Fibroblast of gingiva (primary cell): ENCODE measurements at regions not wholly inside any gene's neighbourhood (a gene's known extent, or its start where the extent isn't known, plus 50 kb on each side); places are given as distances from the start of the nearest gene placed in this dataset.
"Not testable (repeated sequence)": the region's sequence is repeated elsewhere in the genome, so short reads cannot be mapped to it uniquely, and the experiment has no call there.

ENCODE experiments used
- DNase-seq: peaks from one replicate; pipeline ENCODE4 v3.0.0-alpha.2; 2011; ENCODE audit warnings: low read depth

DNA sequence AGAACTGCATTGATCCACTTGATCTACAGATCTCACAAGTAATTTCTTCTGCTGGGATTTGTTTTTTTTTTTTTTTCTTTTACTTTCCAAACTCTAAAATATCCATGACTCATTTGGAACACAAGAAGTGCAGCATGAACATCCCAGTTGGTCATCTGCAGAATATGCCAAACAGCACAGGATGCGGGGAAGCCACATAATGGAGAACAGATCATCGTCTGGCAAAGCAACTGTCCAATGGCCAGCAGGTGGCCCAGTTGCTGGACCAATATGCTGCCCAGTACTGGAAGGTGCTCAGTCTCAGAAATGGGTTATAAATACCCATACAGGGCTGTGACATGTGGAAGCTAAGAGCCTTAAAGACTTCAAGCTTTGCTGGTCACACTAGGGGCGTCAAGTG, 221.3 kb upstream of the TAS2R1 start:
- peak; percentile 90 for DNase-seq

DNA sequence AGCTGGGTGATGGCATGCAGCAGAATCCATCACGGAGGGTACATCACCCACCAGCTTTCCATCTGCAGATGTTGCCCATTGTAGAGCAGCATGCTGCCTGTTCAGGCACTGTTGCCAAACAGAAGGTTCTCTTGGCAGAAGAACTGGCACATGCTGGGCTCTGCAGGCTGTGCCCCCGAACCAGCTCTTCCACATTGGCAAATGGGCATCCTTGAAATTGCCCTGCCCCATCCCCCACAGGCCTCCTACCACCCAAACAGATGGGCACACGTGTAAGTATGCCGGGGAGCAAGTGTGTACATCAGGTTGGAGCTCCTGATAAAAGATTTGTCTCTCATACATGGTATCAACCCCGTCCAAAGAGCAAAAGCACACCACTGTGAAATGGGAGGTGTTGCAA, 220.3 kb upstream of the TAS2R1 start:
- no peak for DNase-seq

DNA sequence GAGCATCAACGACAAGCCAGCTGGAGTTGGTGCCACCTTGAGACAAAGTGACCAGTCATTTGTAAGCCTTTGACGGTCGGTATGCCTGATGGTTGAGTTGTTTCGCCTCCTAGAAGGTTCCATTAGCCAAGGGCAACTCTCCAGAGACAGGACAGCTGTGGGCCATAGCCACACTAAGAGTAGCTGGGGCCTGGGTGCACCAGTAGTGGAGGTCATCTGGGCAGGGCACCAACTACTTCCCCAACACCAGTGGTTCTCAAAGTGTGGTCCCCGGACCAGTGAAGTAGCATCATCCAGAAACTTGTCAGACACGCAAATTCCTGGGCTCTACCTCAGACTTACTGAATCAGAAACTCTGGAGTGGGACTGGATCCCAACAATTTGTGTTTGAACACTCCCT, 217.5 kb upstream of the TAS2R1 start:
- no peak for DNase-seq

DNA sequence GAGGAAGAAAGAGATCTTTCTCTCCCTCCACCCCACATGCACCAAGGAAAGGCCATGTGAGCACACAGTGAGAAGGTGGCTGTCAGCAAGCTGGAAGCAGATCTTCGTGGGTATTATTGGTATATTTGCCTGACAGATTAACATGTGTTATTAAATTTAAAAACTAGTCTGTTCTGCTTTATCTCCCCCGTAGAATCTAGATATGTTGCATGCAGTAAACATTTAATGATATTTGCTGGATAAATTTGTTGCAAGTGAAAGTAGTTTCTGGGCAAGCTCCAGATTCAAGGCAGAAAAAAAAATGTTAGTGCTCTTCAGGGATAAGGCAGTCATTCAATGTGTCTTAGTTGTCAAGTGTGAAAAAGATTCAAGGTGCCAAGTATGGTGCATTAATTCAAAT, 215.0 kb upstream of the TAS2R1 start:
- no peak for DNase-seq

DNA sequence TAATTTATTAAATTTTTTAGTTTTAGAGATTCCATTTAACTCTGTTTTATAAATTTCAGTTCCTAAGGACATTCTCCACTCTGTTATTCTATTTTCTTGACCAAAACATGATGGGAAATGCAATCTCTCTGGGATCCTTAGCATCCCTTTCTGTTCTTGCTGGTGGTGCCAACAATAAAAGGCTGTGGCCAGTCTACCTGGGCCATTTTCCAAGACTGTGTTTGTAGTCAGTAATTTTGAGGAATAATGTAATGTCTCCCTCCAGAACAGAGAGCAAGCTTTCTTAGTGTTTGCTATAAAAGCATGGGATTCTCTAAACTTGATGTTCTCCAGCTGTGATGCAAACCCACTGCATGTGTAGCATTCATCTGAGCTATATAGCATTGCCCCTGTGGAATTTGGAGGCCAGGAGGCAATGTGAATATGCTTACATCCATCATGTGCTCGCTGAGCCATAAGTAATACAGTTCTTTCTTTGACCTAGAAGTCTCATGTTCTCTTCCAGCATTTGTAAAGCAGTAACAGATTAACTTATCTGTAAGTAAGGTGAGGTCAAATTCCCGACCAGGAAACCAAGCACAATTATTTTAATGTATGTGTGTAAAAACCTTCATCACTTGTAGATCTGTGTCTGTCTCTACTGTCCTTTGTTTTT, 211.5 kb upstream of the TAS2R1 start:
- no peak for DNase-seq

DNA sequence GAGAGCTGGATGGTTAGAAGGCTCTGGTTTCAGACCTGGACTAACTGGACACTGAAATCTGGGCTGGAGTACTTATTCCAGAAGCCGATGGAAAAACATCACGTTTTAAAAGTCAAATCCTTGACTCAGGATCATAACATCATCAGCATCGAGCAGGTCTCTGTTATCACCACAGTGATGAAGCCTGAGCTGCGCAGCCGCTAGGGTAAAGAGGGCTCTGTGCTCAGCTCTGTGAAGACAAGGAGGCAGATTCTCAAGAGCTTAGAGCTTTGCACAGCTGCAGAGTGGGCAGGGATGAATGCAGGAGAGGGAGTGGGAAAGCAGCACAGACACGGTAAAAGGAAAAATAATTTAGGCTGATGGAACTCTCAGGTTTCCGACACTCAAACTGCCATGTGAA, 208.8 kb upstream of the TAS2R1 start:
- DNase-seq, result no peak

DNA sequence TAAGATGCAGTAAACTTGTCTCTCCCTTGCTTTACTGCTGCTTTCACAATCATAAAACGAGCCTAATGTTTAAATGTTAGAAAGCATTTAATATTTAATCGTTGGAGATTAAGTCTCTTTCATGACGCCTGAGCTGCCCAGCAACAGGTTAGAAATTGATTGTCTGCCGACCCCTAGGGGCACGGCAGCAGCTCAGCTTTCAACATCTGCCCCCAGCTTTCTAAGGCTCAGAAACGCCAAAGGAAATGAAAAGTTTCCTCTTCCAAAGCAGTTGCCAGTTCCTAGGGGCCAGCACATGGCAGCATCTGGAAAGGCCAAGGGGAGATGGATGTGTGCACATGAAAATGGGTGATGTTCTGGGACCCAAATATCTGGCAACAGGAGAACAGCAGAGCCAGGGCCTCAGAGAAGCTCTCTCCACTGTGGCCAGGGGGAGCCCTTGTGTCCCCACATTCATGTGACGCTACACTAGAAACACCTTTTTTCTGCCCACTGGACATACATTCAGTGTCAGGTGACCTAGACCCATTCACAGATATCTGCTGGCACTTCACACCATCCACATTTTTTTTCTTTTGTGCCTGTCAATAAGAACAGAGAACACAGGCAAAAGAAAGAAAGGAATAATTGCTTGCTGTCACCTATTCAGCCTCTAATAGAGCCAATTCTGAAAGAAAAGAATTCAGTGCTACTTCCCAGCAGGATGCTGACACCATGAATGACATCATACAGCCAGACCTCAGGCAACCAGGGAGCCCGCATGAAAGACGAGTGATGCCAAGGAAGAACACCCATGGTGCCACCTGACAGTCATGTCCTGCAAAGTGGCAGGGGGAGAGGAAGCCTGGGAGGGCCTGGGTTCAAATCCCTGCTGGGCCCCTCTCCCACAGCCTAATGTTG, 205.0 kb upstream of the TAS2R1 start:
- no peak for DNase-seq

DNA sequence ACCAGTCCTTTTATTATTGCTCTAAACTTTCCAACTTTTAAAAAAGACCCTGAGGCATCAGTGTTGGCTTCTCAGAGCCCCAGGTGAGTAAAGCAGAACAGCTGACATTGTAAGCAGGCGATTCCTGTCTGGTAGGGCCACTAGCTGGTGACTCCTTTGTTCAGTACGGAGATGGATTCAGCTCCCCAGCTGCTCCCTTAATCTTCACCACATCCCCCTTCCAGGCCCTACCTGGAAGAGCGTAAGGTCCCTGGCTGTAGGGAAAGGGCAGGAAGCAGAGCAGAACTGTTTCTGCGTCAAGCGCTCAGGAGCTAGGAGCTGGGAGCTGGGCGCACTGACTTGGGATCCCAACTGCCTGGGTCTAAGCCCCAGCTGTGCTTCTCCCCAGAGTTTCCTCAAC, 203.7 kb upstream of the TAS2R1 start:
- no peak for DNase-seq

DNA sequence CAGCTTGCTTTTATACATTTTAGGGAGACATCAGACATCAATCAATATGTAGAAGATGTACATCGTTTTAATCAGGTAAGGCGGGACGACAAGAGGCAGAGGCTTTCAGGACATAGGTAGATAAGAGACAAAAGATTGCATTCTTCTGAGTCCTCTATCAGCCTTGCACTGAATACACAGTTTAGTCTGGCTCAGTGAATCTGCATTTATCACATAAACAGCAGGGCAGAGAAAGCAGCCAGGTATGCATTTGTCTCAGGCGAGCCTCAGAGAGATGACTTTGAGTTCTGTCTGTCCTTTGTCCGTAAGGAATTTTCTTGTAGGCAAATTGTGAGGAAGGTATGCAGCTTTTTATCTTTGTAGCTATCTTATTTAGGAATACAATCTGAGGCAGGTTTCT, 202.8 kb upstream of the TAS2R1 start:
- DNase-seq, result no peak

DNA sequence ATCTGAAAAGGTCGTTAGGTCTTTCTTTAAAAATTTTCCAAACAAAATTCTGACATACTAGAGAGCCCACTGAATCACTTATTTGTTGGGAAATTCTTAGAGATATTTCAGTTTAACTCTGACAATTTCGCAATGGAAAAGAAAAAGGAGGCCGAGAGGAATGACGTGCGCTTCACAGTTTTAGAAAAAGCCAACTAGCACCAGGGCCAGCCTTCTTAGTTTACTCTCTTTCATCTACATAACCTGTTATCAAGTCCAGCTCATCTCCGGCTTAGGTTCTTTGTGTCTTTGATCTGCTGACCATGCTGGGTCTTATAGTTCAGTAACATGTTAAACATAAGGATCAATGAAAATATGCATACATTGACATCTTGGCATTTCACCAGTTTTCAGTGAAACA, 201.7 kb upstream of the TAS2R1 start:
- DNase-seq, result peak; percentile 15

DNA sequence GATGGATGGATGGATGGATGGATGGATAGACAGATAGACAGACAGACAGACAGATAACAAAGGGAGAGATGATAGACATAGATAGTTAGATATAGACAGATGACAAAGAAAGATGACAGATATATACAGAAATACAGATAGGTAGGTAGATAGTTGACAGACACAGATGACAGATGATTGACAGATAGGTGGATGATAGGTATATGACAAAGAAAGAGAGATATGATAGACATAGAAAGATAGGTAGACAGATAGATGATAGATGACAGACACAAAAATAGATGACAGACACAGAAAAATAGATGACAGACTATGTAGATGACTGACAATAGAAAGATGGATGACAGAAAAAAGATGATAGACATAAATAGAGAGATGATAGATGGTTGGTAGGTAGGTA, 200.0 kb upstream of the TAS2R1 start:
- DNase-seq, result no peak

DNA sequence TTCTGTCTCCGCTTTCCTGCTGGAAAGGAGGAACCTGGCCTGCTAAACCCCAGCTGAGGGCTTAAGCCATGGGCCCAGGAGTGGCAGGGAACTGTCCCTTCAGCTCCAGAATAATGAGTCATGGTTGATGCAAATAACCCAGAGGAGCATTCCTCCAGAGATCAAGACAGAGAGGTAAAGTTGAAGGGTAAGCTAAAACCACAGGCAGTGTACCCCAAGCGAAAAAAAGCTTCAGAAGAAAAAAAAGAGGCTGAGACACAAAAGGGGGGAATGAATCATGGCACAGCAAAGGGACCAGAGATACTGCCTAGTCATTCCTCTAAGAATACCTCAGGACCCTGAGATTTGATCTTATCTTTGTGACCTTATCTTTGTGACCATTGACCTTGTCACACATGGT, 199.5 kb upstream of the TAS2R1 start:
- DNase-seq, result no peak

DNA sequence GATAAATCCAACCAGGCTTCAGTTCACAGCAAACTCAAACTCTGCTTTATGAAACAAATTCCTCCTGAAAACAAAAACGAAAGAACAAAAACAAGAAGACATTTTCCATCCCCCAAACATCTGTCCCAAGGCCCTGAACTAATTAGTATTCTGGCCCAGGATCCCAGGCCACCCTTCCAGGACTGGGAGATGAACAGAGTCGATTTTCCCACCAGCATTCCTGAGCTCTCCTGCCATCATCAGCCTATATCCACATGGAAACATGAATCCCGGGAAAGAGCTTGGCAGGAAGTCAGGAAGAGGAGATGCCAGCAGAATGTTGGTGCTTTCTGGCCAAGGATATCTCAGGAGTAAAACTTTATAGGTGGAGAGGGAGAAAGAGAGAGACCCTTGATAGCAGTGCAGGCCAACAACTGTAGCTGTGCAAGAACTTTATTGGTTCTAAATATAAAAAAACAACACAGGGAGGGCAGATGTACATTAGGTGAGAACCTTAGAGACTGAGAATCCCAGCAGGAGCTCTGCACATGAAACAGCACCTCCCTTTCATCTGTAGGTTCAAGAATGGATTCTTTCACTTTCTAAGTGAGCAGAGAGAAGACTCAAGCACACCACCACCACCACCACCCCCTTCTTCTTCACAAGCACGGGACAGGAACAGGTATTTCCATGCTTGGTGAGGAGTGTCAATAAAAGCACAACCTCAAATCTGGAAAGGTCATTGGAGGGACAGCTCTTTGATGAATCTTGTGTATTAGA, 190.7 kb upstream of the TAS2R1 start:
- peak; percentile 11 for DNase-seq

DNA sequence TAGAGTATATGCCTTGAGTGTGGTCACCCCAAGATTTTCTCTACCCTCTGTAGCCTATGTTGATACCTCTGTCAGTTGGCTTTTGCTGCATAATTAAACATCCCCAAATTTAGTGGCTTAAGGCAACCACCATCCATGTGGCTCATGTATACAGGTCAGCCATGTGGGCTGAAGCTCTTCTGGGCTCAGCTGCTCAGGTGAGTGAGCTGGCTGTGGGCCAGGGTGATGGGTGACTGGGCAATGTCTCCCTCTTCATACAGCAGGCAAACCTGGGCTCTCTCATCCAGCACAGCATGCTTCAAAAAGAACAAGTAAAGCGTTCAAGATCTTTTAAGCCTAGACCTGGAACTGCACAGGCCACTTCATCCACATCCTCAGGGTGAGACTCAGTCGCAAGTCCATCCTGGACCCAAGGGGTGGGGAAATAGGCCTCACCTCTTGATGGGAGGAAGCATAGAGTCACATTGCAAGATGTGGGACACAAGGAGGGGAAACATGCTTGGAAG, 188.2 kb upstream of the TAS2R1 start:
- DNase-seq, result no peak

DNA sequence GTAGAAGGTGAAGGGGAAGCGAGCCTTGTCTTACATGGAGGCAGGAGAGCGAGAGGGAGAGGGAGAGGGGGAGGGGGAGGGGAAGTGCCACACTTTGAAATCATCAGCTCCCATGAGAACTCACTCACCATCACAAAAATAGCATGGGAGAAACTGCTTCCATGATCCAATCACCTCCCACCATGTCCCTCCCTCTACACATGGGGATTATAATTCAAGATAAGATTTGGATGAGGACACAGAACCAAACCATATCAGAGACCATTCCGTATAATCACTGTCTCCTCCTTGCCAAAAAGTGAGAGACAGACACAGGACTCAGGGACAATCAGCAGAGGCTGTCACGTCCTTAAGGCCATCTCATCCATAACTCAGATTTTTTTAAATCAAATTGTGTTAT, 187.7 kb upstream of the TAS2R1 start:
- no peak for DNase-seq

DNA sequence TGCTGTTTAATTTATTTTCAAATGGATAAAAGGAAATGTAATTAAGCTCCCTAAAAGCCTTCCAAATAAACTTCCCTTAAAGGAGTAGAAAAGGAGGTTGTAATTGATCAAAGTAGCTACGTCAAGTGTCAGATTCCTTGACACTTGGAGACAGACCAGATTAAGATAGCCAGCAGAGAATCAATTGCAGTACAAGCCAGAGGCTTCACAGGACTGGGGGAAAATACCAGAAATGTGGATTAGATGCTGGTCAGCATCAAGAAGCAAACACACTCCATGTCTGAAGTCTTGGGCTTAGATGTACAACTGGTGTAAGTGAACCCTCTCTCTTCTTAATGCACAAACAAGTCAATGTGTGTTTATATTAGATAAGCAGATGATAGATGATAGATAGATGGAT, 184.9 kb upstream of the TAS2R1 start:
- DNase-seq, result no peak

DNA sequence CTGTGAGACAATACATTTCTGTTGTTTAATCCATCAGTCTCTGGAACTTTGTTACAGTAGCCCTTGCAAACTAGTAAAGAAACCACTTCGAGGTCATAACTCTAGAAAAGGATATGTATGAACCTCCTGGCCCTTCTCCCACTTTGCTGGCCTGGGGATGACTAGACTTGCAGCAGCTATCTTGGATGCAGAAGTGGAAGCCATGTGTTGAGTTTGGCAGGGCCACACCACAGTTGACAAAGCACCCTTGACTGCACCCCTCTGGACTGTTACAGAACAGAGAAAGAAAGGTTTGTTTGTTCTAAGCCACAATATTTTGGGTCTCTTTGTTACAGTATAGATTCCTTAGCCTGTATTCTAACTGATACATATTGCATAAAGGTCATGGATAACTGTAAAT, 183.2 kb upstream of the TAS2R1 start:
- DNase-seq, result no peak

DNA sequence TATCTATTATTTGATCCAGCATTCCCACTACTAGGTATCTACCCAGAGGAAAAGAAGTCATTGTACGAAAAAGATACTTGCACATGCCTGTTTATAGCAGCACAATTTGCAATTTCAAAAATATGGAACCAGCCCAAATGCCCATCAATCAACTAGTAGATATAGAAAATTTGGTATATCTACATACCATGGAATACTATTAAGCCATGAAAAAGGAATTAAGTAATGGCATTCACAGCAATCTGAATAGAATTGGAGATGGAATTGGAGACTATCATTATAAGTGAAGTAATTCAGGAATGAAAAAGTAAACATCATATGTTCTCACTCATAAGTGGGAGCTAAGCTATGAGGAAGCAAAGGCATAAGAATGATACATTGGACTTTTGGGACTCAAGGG, 177.2 kb upstream of the TAS2R1 start:
- DNase-seq, result not testable (repeated sequence)

DNA sequence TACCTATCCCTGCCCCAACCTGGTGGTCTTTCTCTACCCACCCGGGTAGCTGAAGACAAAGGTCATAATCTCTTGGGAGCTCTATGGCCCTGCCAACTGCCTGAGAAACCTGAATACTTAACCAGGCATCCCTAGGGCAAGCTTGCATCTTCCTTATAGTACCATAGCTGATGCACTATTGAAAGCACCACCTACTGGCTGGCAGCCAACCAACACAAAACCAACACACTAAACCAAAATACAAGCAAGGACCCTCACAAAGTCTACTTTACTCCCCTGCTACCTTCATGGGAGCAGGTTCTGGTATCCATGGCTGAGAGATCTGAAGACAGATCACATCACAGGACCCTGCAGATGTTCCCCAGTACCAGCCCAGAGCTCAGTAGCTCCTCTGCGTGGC, 171.8 kb upstream of the TAS2R1 start:
- no peak for DNase-seq

DNA sequence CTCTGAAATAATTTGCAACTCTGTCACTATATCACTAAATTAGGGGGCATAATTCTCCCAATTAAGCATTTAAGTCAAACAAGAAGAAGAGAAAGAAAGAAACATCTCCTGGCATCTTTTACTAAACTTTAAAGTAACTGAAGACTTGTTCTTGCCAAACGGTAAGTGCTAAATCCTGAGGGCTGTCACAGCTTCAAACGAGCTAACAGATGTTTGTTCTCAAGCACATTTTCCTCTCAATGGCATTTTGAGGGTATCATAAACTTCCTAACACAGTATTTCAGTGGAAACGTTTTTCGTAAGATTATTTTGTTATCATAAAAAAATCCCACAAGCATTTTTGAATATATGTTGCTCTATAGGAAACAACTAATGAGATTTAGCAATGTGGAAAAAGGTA, 169.5 kb upstream of the TAS2R1 start:
- DNase-seq, result no peak

DNA sequence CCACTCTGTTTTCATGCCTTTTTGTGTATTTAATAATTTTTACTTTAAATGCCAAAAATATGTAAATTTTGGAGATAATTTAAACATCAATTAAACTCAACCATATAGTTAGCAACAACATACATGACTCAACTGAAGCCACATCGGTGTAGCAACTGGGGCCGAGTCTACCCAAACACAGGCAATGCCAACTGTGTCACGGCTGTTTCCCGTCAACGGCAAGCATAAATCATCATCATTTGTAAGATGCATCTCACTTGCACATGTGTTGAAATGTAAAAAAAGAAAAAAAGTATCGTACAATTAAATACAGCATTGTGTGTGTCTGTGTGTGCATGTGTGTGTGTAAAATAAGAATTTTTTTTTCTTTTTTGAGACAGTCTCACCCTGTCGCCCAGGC, 160.1 kb upstream of the TAS2R1 start:
- DNase-seq, result peak; percentile 62

DNA sequence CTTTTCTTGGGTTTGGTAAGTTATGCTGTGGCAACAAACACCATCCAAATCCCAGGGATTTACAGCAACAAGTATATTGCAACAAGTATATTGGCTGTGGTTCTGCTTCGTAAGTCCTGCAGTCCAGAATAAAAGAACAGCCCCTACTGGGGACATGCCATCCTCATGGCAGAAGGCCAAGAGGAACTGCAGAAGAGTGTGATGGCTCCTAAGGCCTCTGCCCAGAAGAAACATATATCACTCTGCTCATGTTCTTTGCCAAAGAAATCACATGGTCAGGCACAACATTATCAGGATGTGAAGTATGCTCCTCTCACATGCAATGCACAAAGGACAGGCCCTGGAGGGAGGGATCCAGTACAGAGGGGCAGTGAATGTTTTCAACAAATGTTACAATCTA, 159.6 kb upstream of the TAS2R1 start:
- DNase-seq, result no peak
